Neural cell (in vitro differentiated cells): ENCODE measurements at regions not wholly inside any gene's neighbourhood (a gene's known extent, or its start where the extent isn't known, plus 50 kb on each side); places are given as distances from the start of the nearest gene placed in this dataset.

Experiments used
- POLR2AphosphoS5 ChIP-seq: IDR thresholded peaks from 2 replicates; pipeline ENCODE4 v1.6.1; 2012
- REST ChIP-seq: IDR thresholded peaks from 2 replicates; pipeline ENCODE4 v1.6.1; 2012; ENCODE audit warnings: borderline replicate concordance
- TF ChIP-seq, protein P1 (sequence below): fragments of 450-650 bp; IDR thresholded peaks from 2 replicates; pipeline ENCODE4 v1.5.1; 2014; ENCODE audit warnings: antibody characterized with exemption, mild to moderate bottlenecking, moderate library complexity; ENCODE audit not compliant: poor library complexity, severe bottlenecking

GRCh38 chr4:113821856-113822255 lies 60.3 kb upstream of the CAMK2D start:
- TF ChIP-seq, protein P1, sequence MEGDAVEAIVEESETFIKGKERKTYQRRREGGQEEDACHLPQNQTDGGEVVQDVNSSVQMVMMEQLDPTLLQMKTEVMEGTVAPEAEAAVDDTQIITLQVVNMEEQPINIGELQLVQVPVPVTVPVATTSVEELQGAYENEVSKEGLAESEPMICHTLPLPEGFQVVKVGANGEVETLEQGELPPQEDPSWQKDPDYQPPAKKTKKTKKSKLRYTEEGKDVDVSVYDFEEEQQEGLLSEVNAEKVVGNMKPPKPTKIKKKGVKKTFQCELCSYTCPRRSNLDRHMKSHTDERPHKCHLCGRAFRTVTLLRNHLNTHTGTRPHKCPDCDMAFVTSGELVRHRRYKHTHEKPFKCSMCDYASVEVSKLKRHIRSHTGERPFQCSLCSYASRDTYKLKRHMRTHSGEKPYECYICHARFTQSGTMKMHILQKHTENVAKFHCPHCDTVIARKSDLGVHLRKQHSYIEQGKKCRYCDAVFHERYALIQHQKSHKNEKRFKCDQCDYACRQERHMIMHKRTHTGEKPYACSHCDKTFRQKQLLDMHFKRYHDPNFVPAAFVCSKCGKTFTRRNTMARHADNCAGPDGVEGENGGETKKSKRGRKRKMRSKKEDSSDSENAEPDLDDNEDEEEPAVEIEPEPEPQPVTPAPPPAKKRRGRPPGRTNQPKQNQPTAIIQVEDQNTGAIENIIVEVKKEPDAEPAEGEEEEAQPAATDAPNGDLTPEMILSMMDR, result no peak
- TF ChIP-seq REST, result no peak
- no peak for TF ChIP-seq POLR2AphosphoS5
